Mesothelial cell of epicardium (in vitro differentiated cells): ENCODE measurements at regions not wholly inside any gene's neighbourhood (a gene's known extent, or its start where the extent isn't known, plus 50 kb on each side); places are given as distances from the start of the nearest gene placed in this dataset.
A peak's percentile ranks its signal among the peaks of the same experiment; 100 is the strongest.

Experiments
- DNase-seq, 2 experiments: peaks; one replicate each; pipeline ENCODE4 v3.0.0; 2021; ENCODE audit warnings: low spot score in 2 of 2; ENCODE audit not compliant: unreplicated experiment in 2 of 2
- H3K27ac Mint-ChIP-seq: 2 replicates; pipeline ENCODE4 v1.8.0; 2021; ENCODE audit warnings: mixed read lengths
- H3K27me3 Mint-ChIP-seq: 2 replicates; pipeline ENCODE4 v1.8.0; 2021; ENCODE audit warnings: low read depth, mixed read lengths
- H3K36me3 Mint-ChIP-seq: 2 replicates; pipeline ENCODE4 v1.8.0; 2021; ENCODE audit warnings: mixed read lengths
- H3K4me1 Mint-ChIP-seq: 2 replicates; pipeline ENCODE4 v1.8.0; 2021; ENCODE audit warnings: mixed read lengths
- H3K4me3 Mint-ChIP-seq: 2 replicates; pipeline ENCODE4 v1.8.0; 2021; ENCODE audit warnings: mild to moderate bottlenecking, moderate library complexity, mixed read lengths
- H3K9me3 Mint-ChIP-seq: 2 replicates; pipeline ENCODE4 v1.8.0; 2021; ENCODE audit warnings: mixed read lengths
- CTCF ChIP-seq: fragments of 200-600 bp; sonication (generic); IDR thresholded peaks from one replicate; pipeline ENCODE4 v1.5.0; 2021; ENCODE audit warnings: antibody characterized with exemption; ENCODE audit not compliant: unreplicated experiment

- TF ChIP-seq CTCF = no peak
- H3K27ac Mint-ChIP-seq = peak overlapping the region; percentile 76
- H3K4me3 Mint-ChIP-seq = no peak overlapping the region
Measured at GRCh38 chr2:111219285-111219684, 98.6 kb downstream of the BCL2L11 start.

GRCh38 chr2:111219734-111220505 is 99.2 kb downstream of the BCL2L11 start:
- peaks cover 8% of the 10 kb centered on the region for H3K4me1 Mint-ChIP-seq
- H3K9me3 Mint-ChIP-seq = peaks cover 15% of the 10 kb centered on the region
- no peak for DNase-seq
- H3K4me3 Mint-ChIP-seq = no peak overlapping the region
- TF ChIP-seq CTCF = no peak
- H3K27ac Mint-ChIP-seq = no peak overlapping the region
- no peaks in the 10 kb centered on the region for H3K27me3 Mint-ChIP-seq
- peaks cover 10% of the 10 kb centered on the region for H3K36me3 Mint-ChIP-seq

More at GRCh38 chr2:111219285-111219684, 98.6 kb downstream of the BCL2L11 start:
- peaks cover 15% of the 10 kb centered on the region for H3K36me3 Mint-ChIP-seq
- H3K27me3 Mint-ChIP-seq = no peaks in the 10 kb centered on the region
- H3K4me1 Mint-ChIP-seq = peaks cover 8% of the 10 kb centered on the region
- peaks cover 18% of the 10 kb centered on the region for H3K9me3 Mint-ChIP-seq
- no peak for DNase-seq

- peaks cover 8% of the 10 kb centered on the region for H3K4me1 Mint-ChIP-seq
- no peak for TF ChIP-seq CTCF
- H3K4me3 Mint-ChIP-seq = no peak overlapping the region
- peaks cover 7% of the 10 kb centered on the region for H3K36me3 Mint-ChIP-seq
- no peaks in the 10 kb centered on the region for H3K27me3 Mint-ChIP-seq
- no peak overlapping the region for H3K27ac Mint-ChIP-seq
- DNase-seq = no peak
- H3K9me3 Mint-ChIP-seq = peaks cover 20% of the 10 kb centered on the region
Measured at GRCh38 chr2:111220962-111221361, 100.2 kb downstream of the BCL2L11 start.

- H3K36me3 Mint-ChIP-seq = peaks cover 7% of the 10 kb centered on the region
- H3K4me3 Mint-ChIP-seq = no peak overlapping the region
- no peak overlapping the region for H3K27ac Mint-ChIP-seq
- H3K4me1 Mint-ChIP-seq = peaks cover 8% of the 10 kb centered on the region
- TF ChIP-seq CTCF = no peak
- no peaks in the 10 kb centered on the region for H3K27me3 Mint-ChIP-seq
- peaks cover 20% of the 10 kb centered on the region for H3K9me3 Mint-ChIP-seq
- DNase-seq = no peak
Measured at GRCh38 chr2:111221701-111222100, 101.0 kb downstream of the BCL2L11 start.

GRCh38 chr2:111222204-111222866 is 101.6 kb downstream of the BCL2L11 start:
- TF ChIP-seq CTCF = no peak
- Mint-ChIP-seq H3K36me3 (peaks cover 7% of the 10 kb centered on the region), H3K4me1 (peaks cover 13% of the 10 kb centered on the region), H3K27ac (no peak overlapping the region), H3K27me3 (no peaks in the 10 kb centered on the region), H3K9me3 (peaks cover 20% of the 10 kb centered on the region), H3K4me3 (no peak overlapping the region)
- no peak for DNase-seq
